Activated CD8-positive, alpha-beta T cell treated with anti-CD3 and anti-CD28 coated beads for 36 hours (primary cell): ENCODE measurements at regions not wholly inside any gene's neighbourhood (a gene's known extent, or its start where the extent isn't known, plus 50 kb on each side); places are given as distances from the start of the nearest gene placed in this dataset.

Experiments
- ATAC-seq: fragments of 200-7000 bp; cut with Tn5 transposase; one replicate; pipeline ENCODE4 v1.10.0; 2021; ENCODE audit warnings: mild to moderate bottlenecking, moderate library complexity
- CTCF ChIA-PET: fragments of 350-600 bp; sonication (Branson Sonifier 250); formaldehyde crosslinking; loops from one replicate; lab custom pipeline; 2021; ENCODE audit warnings: antibody characterized with exemption; lab: Charles Lee
- POLR2A ChIA-PET: fragments of 350-600 bp; sonication (Branson Sonifier 250); formaldehyde crosslinking; loops from one replicate; lab custom pipeline; 2021; ENCODE audit warnings: antibody characterized with exemption; lab: Charles Lee
- DNase-seq: peaks from one replicate; pipeline ENCODE4 v3.0.0-alpha.2; 2020
- H3K27ac Mint-ChIP-seq: one replicate; pipeline ENCODE4 v1.8.0; 2021; ENCODE audit warnings: mild to moderate bottlenecking, mixed read lengths
- H3K27me3 Mint-ChIP-seq: one replicate; pipeline ENCODE4 v1.8.0; 2021; ENCODE audit warnings: mixed read lengths
- H3K36me3 Mint-ChIP-seq: one replicate; pipeline ENCODE4 v1.8.0; 2021; ENCODE audit warnings: low read depth, mixed read lengths
- H3K4me1 Mint-ChIP-seq: one replicate; pipeline ENCODE4 v1.8.0; 2021; ENCODE audit warnings: low read depth, mixed read lengths
- H3K4me3 Mint-ChIP-seq: one replicate; pipeline ENCODE4 v1.8.0; 2021; ENCODE audit warnings: mild to moderate bottlenecking, moderate library complexity, mixed read lengths
- H3K9me3 Mint-ChIP-seq: one replicate; pipeline ENCODE4 v1.8.0; 2021; ENCODE audit warnings: mixed read lengths
- intact Hi-C: fragments of 100-400 bp; cut with micrococcal nuclease; formaldehyde crosslinking; loops from one replicate; pipeline ENCODE4 v1.10.0; 2022
- TF ChIP-seq, protein P1 (sequence below): fragments of 200-600 bp; IDR thresholded peaks from one replicate; pipeline ENCODE4 v1.8.0; 2022; ENCODE audit warnings: antibody characterized with exemption, mild to moderate bottlenecking

DNA sequence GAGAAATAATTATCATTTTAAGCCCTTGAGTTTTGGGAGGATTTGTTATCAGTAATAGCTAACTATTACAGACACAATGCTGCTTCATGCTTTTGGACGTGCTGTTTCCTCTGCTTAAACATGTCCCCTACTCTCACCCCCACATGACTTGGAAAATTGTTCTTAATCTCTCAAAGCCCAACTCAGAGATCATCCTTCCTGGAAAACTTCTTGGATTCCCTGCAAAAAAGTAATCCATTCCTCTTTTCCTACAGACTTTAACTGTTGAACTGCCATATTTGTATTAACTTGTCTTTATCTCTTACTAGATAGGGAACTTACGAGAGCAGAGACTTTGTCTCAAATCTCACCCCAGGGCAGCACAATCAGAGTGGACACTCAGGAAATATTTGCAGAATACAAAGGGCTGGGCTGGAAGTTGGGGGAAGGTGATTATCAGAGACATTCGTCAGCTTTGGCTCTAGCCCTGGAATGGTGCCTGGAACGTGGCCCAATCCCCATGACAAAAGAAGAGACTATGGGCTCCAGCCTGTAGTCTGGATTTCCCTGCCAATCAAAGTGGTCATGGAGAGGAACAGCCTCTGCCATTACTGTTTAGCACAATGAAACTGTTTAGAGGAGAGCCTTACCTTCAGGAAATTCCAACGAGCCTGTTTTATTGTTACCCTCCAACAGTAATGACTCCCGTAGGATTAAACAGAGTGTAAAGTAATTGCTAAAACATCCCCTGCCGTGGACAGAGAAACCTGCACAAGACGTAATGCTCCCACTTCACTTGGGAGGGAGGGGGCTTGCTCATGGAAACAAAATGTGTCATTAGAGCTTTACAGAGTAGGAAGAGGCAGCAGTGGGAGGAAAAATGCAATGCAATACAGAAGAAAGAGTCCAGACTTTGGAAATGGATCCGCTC, 140.4 kb upstream of the AUTS2 start:
- TF ChIP-seq, protein P1, sequence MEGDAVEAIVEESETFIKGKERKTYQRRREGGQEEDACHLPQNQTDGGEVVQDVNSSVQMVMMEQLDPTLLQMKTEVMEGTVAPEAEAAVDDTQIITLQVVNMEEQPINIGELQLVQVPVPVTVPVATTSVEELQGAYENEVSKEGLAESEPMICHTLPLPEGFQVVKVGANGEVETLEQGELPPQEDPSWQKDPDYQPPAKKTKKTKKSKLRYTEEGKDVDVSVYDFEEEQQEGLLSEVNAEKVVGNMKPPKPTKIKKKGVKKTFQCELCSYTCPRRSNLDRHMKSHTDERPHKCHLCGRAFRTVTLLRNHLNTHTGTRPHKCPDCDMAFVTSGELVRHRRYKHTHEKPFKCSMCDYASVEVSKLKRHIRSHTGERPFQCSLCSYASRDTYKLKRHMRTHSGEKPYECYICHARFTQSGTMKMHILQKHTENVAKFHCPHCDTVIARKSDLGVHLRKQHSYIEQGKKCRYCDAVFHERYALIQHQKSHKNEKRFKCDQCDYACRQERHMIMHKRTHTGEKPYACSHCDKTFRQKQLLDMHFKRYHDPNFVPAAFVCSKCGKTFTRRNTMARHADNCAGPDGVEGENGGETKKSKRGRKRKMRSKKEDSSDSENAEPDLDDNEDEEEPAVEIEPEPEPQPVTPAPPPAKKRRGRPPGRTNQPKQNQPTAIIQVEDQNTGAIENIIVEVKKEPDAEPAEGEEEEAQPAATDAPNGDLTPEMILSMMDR = no peak
- Mint-ChIP-seq H3K4me1 (no peaks in the 10 kb centered on the region), H3K27me3 (no peaks in the 10 kb centered on the region), H3K36me3 (no peaks in the 10 kb centered on the region), H3K27ac (no peak overlapping the region), H3K9me3 (no peaks in the 10 kb centered on the region), H3K4me3 (no peak overlapping the region)
- CTCF ChIA-PET = no interaction called here
- intact Hi-C loops = no loop called here
- POLR2A ChIA-PET = no interaction called here
- ATAC-seq = no peak
- no peak for DNase-seq

DNA sequence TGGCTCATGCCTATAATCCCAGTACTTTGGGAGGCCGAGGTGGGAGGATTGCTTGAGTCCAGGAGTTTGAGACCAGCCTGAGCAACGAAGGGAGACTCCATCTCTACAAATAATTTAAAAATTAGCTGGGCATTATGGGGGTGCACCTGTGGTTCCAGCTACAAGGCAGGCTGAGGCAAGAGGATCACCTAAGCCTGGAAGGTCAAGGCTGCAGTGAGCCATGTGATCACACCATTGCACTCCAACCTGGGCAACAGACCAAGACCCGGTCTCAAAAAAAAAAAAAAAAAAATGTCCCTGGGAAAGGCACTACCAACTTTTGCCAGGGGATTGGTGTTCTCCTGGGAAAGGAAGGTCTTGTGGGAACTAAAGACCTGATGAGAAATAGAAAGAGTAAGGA, 134.2 kb upstream of the AUTS2 start:
- peaks cover 10% of the 10 kb centered on the region for H3K9me3 Mint-ChIP-seq
- TF ChIP-seq, protein P1 = no peak
- no peak for ATAC-seq
- DNase-seq = no peak
- H3K27ac Mint-ChIP-seq = no peak overlapping the region
- no peaks in the 10 kb centered on the region for H3K27me3 Mint-ChIP-seq
- no peaks in the 10 kb centered on the region for H3K36me3 Mint-ChIP-seq
- ChIA-PET POLR2A (no interaction called here), CTCF (no interaction called here)
- intact Hi-C loops = no loop called here
- H3K4me1 Mint-ChIP-seq = no peaks in the 10 kb centered on the region
- H3K4me3 Mint-ChIP-seq = no peak overlapping the region

DNA sequence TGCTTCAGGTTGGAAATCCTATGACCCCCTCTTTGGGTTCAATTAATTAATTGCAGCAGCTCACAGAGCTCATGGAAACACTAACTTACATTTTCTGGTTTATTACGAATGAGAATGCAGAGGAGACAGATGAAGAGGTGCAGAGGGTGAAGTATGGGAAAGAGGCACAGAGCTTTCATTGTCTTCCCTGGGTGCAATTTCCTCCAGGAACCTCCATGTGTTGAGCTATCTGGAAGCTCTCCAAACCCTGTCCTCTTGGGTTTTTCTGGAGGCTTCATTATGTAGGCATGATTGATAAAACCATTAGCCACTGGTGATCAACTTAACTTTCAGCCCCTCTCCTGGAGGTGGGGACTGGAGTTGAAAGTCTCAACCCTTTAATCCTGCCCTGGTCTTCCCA, 133.0 kb upstream of the AUTS2 start:
- no peak for DNase-seq
- CTCF ChIA-PET = no interaction called here
- TF ChIP-seq, protein P1 = no peak
- Mint-ChIP-seq H3K9me3 (peaks cover 14% of the 10 kb centered on the region), H3K4me3 (no peak overlapping the region), H3K27ac (no peak overlapping the region), H3K36me3 (no peaks in the 10 kb centered on the region), H3K4me1 (no peaks in the 10 kb centered on the region), H3K27me3 (no peaks in the 10 kb centered on the region)
- ATAC-seq = no peak
- intact Hi-C loops = no loop called here
- POLR2A ChIA-PET = no interaction called here

DNA sequence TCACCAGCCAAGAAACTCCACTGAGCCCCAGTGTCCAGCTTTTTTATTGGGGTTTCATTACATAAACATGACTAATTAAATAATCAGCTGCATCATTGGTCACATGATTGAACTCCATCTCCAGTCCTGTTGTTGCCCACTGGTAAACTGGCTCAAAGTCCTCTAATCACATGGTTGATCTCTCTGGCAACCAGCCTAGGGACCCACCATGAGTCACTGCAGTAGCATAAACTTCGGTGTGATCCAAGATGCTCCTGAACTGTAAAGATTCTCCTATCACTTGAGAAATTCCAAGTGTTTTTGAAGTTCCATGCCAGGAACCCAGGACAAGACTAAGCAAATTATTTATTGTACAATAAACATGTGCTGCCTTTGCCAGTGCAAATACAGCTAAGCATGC, 130.4 kb upstream of the AUTS2 start:
- no peaks in the 10 kb centered on the region for H3K4me1 Mint-ChIP-seq
- CTCF ChIA-PET = no interaction called here
- POLR2A ChIA-PET = no interaction called here
- ATAC-seq = no peak
- H3K4me3 Mint-ChIP-seq = no peak overlapping the region
- no peak for DNase-seq
- H3K9me3 Mint-ChIP-seq = peaks cover 16% of the 10 kb centered on the region
- no peaks in the 10 kb centered on the region for H3K36me3 Mint-ChIP-seq
- H3K27ac Mint-ChIP-seq = no peak overlapping the region
- TF ChIP-seq, protein P1 = no peak
- no peaks in the 10 kb centered on the region for H3K27me3 Mint-ChIP-seq
- intact Hi-C loops = no loop called here

DNA sequence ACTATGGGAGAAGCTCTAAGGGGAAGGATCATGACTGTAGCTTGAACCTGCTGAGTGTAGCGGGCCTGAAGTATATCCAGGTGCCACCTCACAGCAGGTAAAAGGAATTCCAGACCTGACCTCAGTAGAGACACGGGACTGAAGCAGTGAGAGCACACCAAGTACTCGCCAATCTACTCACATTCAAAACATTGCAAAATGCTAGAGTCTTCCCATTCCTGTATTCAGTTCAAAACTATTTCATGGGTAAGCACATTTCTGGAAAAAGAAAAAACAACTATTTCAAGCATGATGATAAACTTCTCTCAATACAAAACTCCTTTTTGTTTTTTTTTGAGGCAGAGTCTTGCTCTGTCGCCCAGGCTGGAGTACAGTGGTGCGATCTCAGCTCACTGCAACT, 121.9 kb upstream of the AUTS2 start:
- DNase-seq = no peak
- ATAC-seq = no peak
- intact Hi-C loops = no loop called here
- Mint-ChIP-seq H3K4me1 (no peaks in the 10 kb centered on the region), H3K9me3 (peaks cover 4% of the 10 kb centered on the region), H3K27ac (no peak overlapping the region), H3K27me3 (no peaks in the 10 kb centered on the region), H3K36me3 (no peaks in the 10 kb centered on the region), H3K4me3 (no peak overlapping the region)
- ChIA-PET POLR2A (no interaction called here), CTCF (no interaction called here)
- TF ChIP-seq, protein P1 = no peak
